Stimulated activated naive CD4-positive, alpha-beta T cell treated with Interleukin-2 at 50 U/mL for 16 hours (primary cell): ENCODE measurements at regions not wholly inside any gene's neighbourhood (a gene's known extent, or its start where the extent isn't known, plus 50 kb on each side); places are given as distances from the start of the nearest gene placed in this dataset.

ENCODE experiments used
- DNase-seq: peaks from one replicate; lab custom pipeline; 2025; lab: John Stamatoyannopoulos, UW

DNA sequence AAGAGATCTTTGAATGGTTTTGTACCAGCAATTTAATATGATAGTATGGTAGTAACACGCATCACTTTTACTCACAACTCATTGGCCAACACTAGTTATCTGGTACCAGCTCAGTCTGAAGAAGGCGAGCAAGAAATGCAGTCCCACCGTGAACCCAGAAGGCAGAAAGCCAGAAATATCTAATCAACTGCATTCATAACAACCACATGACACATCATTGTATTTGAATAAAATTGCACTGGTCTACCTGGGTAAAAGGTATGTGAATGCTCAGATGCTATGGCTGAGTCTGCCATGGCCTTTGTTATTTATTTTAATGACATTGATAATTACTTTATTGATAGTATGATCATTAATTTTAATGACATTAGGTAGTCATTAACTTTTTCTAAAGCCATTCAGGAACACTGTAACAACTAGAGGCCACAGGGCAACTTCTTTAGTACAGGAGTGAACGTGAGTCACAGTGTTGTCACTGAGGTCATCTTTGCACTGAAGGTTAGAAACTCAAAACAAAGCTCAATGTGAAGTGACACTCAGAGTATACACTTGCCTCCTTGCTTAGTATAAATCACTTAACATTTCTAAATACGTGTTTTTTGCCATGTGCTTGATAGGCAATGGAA, 475.6 kb upstream of the TNP1 start:
- DNase-seq = no peak

DNA sequence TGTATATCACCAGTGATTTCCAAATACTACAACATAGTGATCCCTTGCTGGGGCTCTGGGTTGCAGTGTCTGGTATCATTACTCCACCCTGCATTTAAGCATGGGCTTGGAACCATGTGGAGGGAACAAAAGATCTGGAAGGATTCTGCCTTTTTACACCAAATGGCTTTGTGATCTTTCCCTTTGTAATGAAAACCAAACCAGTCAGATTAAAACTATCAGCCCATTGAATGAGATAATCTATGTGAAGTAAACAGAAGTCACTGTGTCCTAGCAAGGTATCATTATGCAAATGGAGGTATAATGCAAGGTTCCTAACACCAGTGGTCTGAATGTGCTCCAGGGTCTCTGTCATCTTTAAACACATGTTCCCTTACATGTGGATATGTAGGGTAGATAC, 474.7 kb upstream of the TNP1 start:
- no peak for DNase-seq

DNA sequence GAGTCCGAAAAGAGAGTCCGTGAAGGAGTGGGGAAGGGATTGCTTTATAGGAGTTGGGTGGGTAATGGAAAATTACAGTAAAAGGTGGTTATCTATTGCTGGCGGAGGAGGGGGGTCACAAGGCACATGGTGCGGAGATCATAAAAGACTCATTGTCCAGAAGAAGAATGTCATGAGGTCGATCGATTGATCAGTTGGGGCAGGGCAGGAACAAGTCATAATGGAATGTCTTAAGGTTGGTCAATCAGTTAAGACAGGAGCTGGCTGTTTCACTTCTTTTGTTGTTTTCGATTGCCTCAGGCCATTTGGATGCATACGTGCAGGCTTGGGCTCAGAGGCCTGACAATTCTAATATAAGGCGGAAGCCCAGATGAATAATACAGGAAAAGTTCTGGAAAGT, 473.0 kb upstream of the TNP1 start:
- no peak for DNase-seq

DNA sequence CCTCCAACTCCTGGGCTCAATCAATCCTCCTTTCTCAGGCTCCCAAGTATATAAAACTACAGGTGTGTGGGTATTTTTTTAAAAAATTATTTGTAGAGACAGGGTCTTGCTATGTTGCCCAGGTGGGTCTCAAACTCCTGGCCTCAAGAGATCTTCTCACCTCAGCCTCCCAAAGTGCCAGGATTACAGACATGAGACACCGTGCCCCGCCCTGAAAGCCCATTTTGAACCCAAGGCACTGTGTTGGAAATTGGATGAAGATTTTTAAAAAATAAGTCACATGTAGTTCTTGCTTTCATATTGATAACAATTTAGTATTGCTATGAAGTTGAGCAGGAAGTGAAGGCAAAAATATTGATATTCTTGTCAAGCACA, 472.5 kb upstream of the TNP1 start:
- no peak for DNase-seq

DNA sequence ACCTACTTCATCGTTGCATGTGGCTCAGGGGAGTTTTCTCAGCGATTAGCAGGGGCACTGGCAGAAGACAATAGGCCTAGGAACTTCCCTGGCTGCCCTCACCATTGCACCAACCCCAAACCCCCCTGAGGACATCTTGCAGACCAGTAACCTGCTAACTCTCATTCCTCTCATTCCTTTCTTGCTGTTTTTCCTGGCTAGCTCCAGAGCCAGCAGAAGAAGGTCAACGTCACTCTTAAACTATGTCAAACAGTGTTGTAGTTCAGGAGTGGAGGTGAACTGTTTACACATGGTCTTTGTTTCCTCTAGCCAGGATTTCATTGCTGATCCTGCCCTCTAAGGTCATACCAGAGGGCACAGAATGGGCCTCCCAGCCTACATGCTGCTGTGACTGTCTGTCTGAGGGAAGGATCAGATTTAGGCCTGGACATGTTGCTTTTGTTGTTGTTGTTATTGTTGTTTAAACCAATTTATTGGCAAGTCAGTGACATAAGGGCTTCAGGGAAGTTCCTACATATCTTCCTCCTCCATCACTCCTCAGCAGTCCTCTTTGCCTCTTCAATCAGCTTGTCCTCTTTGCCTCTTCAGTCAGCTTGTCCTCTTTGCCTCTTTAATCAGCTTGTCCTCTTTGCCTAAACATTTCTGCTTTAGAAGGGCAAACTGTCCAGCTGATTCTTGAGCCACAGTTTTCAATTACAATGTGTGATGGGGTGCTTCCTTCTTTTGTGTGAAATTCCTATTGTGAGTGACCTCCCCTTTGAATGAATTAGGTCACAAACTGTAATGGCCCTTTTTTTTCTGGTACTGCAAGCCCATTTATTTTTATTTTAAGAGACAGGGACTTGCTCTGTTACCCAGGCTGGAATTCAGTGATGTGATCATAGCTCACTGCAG, 471.9 kb upstream of the TNP1 start:
- no peak for DNase-seq

DNA sequence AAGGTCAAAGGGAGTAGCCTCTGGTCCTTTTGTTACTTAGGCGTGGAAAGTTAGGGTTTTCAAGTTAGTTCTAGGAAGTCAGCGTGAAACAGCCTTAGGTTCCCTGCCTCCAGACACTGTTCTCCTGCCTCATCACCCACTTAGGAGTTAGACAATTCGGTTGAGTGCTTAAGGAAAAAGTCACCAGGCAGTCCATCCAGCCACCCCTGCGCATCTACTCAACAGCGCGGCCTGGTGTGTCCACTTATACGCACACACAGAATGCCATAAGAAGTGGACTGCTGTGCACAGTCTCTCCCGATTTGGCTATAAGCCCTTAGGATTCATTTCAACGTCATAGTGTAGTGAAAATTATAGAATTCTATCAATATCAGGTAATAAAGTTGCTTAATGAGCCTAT, 470.8 kb upstream of the TNP1 start:
- no peak for DNase-seq

DNA sequence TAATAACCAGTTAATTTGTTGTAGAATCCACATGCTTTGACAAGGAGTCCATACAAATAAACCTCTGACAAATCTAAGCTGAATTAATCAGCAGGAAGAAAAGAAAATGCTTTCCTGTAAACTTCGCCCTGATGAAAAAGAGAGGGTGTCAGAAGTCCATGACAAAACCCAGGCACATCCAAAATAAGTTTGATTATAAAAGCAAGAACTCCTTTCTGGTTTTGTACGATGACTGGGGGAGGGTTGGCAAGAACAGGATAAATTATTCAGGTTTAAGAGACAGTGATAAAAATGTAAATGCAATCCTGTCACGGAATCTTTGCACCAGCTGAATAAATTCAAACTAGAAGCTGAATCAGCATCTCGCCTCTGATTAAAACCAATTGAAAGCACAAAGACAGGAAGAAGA, 469.2 kb upstream of the TNP1 start:
- DNase-seq = no peak

DNA sequence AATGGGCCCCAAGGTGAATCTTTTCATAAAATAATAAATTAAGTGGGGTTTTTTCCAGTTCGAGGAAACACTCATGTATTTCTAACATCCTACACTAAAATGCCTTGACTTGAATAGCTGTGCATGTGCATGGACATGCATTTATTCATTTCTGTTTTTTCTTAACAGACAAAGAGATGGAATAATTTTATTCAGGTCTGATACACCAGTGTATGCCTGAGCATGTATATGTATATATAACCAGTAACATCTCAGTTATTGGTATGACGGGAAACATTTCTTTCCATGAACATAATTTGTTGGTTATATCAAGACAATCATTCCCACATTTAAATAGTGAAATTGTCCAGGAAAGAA, 468.7 kb upstream of the TNP1 start:
- DNase-seq = no peak

DNA sequence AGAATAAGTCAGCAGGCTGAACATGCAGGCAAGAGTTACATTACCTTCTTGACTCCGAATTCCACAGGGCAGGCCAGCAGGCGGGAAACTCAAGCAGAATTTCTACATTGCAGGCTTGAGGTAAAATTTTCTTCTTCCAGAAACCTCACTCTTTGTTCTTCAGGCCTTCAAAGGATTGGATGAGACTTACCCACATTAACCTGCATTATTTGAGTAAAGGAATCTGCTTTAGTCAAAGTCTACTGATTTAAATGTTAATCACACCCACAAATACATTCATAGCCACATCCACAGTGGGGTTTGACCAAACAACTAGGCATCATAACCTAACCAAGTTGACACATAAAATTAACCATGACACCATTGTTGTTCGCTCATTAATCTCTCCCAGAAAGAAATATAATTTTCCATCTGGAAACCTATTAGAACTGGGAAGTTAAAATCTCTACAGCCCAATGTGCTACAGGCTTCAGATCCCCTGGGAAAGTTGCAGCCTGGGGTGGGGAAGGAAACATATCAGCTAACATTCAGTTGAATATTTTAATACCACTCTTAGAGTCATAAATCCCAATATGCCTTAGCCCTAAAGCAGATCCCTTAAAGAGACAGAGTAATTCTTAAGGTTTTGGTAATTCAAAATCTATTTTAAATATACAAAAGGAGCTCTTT, 468.2 kb upstream of the TNP1 start:
- no peak for DNase-seq

DNA sequence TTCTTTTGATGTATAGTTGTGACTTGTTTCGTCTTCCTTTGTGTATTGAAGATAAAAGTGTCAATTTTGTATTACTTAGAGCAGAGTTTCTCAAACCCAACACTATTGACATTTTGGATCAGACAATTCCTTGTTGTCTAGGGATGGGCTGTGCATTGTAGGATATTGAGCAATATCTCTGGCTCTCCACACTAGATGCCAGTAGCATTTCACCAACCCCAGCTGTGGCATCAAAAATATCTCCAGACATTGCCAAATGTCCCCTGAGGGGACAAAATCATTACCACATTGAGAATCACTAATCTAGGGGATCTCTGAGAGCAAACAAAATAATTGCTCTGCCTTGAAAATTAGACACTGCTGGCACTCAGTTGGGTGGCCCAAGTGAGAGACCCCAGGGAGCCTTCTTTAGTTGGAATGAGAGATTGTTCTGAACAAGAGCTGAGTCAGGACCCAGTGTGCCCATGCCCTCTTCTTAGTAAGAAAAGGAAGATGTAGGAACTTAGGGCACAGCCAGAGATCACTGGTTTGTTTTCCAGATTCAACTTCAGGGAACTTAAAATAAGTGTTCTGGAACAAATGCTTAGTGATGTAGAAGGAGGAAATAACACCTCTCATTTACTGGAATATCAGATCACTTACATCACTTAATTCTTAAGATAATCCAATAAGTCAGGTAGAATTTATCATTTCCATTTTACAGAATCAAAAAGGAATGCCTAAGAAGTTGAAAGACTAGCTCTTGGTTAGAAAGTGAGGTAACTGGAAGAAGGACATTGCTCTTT, 466.6 kb upstream of the TNP1 start:
- no peak for DNase-seq

DNA sequence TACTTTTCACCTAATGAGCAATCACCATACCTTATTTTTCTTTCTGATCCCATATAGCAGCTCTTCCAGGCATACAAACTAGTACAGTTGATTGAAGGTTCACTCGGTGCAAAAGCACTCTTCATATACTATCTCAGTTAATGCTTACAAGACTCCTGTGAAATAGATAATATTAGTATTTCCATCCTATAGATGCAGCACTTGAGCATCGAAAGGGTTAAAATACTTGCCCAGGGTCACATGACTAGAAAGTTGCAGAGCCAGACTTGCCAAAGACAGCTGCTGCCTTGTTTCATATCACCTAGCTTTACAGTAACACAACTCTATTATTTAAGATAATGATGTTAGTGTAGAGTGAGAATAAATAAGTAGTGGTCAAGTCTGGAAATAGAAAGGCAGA, 466.0 kb upstream of the TNP1 start:
- no peak for DNase-seq

DNA sequence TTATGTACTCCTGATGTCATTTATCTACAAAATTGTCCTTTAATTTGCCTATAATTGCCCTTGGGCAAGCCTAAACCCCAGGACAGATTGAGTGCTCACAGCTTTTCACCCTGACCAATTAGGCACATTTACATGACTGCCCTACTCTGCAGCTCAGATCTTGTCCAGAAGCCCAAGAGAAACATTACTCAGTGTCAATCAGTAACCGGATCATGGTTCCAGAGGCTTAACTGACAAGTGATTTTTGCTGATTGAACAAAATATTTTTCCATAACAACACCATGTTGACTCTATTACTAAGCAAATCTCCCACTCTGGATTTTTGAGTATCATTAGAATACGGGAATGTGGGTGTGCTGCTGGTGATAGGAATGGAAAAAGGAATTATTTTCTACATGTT, 465.4 kb upstream of the TNP1 start:
- no peak for DNase-seq

DNA sequence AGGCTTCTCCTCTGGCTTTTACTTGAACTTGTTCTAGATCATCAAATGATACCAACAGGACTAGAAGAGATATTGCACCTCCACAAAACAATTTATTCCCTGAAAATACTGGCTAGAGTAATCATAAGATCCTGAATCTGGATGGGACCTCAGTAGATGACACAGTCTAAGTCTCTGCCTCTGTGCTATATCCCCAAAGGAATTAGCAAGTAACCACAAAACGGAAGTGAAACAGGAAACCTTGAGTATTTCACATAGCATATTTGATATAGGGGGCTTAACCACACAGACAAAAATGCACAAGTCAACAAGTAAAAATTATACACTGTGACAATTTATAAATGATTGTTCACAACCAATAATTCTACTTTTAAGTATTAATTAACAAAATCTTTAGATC, 456.9 kb upstream of the TNP1 start:
- DNase-seq = no peak

DNA sequence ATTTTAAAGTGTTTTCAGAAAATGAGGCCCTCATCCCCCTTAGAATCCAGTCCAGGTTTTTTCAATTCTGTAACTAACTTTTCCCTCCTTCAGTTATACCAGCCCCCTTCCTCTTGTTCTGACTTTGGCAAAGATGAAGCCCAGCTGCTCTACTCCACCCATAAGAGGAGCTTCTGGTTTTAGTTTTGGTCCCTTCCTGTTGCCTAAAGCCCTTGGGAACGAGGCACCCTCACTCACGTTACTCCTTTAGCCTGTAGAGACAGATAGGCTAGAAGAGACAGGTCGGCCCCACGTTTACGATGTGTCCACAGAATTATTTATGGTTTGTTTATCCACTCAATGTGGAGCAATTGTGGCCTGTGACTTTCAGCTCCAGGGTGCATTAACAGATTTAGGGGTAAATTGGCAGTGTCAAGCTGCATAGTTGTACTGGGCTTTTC, 454.2 kb upstream of the TNP1 start:
- DNase-seq = no peak

DNA sequence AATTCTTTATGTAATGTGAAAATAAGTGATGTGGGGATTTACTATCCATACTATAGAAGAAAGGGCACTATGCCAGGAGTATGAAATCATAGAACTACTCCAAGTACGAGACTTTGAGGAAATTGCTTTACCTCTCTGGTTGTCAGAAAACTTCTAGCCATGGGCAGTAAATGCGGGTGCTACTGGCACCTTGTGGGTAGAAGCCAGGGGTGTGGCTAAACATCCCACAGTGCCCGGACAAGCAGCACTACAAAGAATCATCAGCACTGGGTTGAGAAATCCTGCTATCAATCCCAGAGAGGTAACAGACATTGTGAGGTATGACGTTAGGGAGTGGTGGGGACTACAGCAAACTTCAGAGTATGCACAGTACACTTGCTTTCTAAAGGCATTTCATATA, 453.5 kb upstream of the TNP1 start:
- no peak for DNase-seq

DNA sequence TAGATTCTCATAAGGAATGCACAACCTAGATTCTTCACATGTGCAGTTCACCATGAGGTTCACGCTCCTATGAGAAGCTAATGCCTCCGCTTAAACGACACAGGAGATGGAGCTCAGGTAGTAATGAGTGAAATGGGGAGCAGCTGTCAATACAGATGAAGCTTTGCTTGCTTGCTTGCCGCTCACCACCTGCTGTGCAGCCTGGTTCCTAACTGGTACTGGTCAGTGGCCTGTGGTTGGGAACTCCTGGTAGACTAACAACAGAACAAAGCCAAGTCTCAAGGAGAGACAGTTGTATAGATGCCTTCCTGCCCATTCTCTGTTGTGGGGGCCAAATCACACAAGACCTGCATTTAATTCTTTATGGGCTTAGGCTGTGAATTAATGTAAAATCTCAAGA, 449.2 kb upstream of the TNP1 start:
- DNase-seq = no peak

DNA sequence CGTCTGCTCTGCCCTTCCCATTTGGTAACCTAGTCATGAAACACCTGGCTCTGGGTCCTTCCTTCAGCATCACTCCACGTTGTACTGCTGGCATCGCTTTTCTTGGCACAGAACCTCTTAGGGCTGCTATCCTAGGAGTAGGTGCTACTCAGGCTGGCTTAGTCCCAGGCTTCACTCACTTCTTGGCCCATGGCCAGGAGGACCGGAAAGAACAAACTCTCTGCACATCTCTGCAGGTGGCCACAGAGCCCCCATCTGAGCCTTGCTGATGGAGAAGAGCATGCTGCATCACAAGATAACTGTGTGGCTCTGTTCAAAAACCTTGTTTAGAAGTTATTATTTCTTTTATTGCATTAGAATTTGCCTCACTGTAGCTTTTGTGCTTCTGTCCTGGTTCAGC, 447.2 kb upstream of the TNP1 start:
- DNase-seq = no peak

DNA sequence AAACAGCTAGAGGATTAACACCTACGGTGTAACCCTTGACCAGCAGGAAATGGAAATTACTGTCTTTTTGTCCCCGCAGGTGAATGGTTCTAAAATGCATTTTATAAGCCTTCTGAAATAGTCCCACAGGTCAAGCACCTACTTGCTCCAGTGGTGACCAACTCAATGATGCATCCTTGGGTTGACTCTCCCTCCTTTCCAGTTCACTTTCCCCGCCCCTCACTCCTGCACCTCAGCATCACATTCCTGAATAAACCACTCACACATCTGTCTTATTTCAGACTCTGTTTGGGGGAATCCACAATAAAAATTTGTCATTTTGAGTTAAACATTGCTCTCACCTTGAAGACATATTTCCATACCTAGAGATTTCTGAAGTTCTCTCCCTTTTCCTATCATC, 446.0 kb upstream of the TNP1 start:
- no peak for DNase-seq

DNA sequence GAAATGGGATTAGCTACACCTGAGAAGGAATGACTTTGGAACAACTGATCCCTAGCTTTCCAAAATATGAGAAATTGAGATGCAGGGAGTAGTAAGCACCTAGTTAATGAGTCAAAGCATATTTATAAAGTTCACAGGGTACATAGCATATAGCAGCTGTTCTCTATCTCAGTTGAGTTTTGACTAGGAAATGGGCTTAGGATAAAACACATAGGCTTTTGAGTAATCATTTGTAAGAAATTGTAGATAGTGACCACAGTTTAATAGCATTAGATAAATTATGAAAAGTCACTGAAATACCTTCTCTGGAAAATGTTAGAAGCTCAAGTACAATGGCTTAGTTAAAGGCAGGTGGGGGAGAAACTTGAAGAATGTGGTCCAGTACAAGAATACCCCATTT, 444.7 kb upstream of the TNP1 start:
- DNase-seq = no peak

DNA sequence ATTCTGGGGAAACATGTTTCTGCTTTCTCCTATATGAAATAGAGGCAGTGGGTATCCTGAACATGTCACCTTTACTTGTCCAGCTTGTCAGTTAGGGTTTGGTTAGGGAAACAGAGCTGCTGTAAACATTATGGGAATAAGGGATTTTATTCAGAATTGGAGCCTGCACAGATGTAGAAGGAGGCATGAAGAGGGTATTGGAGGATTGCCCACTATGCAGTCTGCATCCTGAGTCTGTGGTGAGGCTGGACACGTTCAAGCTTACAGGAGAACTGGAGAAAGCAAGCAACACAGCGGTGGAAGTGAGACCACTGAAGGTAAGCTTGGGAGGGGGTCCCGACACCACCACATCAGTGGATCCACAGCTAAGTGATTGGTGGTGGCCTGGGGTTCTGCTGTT, 443.0 kb upstream of the TNP1 start:
- no peak for DNase-seq

DNA sequence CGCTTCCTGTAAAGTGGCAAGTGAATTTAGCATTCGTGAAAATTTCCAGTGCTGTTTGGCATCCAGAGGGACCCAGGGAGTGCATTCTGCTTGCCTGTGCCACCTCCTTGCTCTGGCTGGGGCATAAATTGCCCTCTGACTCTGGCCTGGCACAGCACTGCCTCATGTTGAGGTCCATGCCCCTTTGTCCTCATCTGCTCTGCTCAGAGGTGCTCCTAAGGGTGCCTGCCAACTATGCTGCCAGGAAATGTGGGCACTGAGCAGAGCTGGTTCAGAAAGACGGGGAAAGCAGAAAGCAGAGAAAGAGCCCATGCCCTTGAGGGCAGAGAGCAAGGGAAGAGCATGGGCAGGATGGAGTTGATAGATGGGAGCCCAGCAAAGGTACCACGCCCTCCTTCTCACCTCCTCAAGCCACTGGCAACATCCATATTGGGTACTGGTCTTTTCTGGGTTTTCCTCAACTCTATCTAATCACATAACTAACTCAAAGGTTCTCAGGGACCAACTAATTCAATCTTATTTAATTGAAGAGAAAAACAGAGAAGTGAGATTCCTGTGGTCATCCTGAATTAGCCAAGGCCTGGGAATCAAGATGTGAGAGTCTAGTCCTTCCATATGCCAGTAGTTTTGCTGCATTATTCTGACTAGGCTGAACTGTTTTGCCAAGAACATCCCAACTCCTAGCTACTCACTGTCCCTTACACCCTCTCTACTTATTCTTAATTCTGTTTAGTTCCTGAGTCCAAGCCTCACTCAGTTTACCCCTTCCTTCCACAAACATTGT, 441.5 kb upstream of the TNP1 start:
- DNase-seq = no peak

DNA sequence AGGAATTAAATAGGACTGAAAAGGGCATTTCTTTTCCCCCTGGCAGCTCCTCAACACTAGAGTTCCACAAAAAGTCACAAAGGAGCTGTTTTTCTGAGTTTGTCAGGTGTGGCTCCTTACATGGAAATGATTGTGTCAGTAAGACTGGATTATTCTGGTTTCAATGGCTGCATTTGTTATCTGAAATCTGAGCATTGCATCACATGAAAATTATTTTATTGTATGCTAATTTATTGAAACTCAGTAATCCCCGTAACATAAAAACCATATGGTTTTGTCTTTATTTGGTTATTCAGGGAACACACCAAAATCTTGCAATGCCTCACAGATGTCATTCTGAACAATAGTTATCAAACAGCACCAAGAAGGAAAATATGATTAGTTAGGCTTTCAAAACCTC, 439.7 kb upstream of the TNP1 start:
- DNase-seq = no peak
